HCT116 (cell line): ENCODE measurements at regions not wholly inside any gene's neighbourhood (a gene's known extent, or its start where the extent isn't known, plus 50 kb on each side); places are given as distances from the start of the nearest gene placed in this dataset.

Source experiments
- ATAC-seq: fragments of 200-7000 bp; cut with Tn5 transposase; 2 replicates; pipeline ENCODE4 v1.9.1; 2020; ENCODE audit warnings: mild to moderate bottlenecking, moderate library complexity
- BruUV-seq: library from RNA; stranded (reverse); fragments of 400-500 nt; replicated peaks from 2 replicates; lab custom pipeline; 2021; lab: Mats Ljungman, UMichigan
- CTCF ChIA-PET: fragments of 300-600 bp; sonication (Branson Sonifier 250); formaldehyde crosslinking; loops from one replicate; lab custom pipeline; 2021; ENCODE audit warnings: antibody characterized with exemption; lab: Charles Lee
- POLR2A ChIA-PET: fragments of 300-600, 350-600 bp; sonication (Branson Sonifier 250); formaldehyde crosslinking; loops from one replicate; lab custom pipeline; 2021; ENCODE audit warnings: antibody characterized with exemption; lab: Charles Lee
- RAD21 ChIA-PET, 2 experiments: fragments of 300-600 bp; sonication (Branson Sonifier 250); formaldehyde crosslinking; loops; one replicate each; lab custom pipeline; 2023; ENCODE audit warnings: low total read pairs in 2 of 2; ENCODE audit not compliant: uncharacterized antibody in 2 of 2, unreplicated experiment in 2 of 2, low non-redundant PET in 1 of 2; lab: Charles Lee
- DNase-seq: peaks from one replicate; pipeline ENCODE4 v3.0.0-alpha.2; 2010; ENCODE audit warnings: low read depth, low spot score
- H2AFZ ChIP-seq: fragments of 200-600 bp; shearing (Covaris generic), sonication (generic); 2 replicates; pipeline ENCODE4 v1.6.1; 2017; ENCODE audit warnings: low read depth, mixed run types, mixed read lengths, antibody characterized with exemption, low read length; ENCODE audit not compliant: poor library complexity, severe bottlenecking
- H3K27ac ChIP-seq: 2 replicates; pipeline ENCODE4 v1.5.1; 2012; ENCODE audit warnings: low read depth, low read length
- H3K27me3 ChIP-seq: fragments of 200-600 bp; sonication (generic); 2 replicates; pipeline ENCODE4 v1.6.1; 2016; ENCODE audit warnings: mixed run types, low read length, mixed read lengths; ENCODE audit not compliant: insufficient read depth
- H3K36me3 ChIP-seq, 2 experiments: fragments of 200-500 bp in 1 of 2; fragments of 200-600 bp in 1 of 2; sonication (Bioruptor generic) in 1 of 2; sonication (generic) in 1 of 2; 2 replicates each; pipeline versions ENCODE4 v1.5.1 to v1.6.1; 2014 to 2016; ENCODE audit warnings: low read length in 2 of 2, inconsistent platforms in 1 of 2, mixed read lengths in 1 of 2, mixed run types in 1 of 2; ENCODE audit not compliant: insufficient read depth in 2 of 2, control insufficient read depth in 1 of 2
- H3K4me1 ChIP-seq, 2 experiments: fragments of 200-600 bp in 1 of 2; sonication (generic) in 1 of 2; 2 replicates each; pipeline versions ENCODE4 v1.5.1 to v1.6.1; 2012 to 2017; ENCODE audit warnings: low read length in 2 of 2, inconsistent platforms in 1 of 2, mild to moderate bottlenecking in 1 of 2, mixed read lengths in 1 of 2, mixed run types in 1 of 2, moderate library complexity in 1 of 2; ENCODE audit not compliant: insufficient read depth in 2 of 2, control insufficient read depth in 1 of 2
- H3K4me2 ChIP-seq: fragments of 200-600 bp; sonication (generic); 2 replicates; pipeline ENCODE4 v1.6.1; 2017; ENCODE audit warnings: mixed run types, low read length, mixed read lengths
- H3K4me3 ChIP-seq, 2 experiments: fragments of 200-600 bp in 1 of 2; sonication (generic) in 1 of 2; replicated peaks in 1 of 2; 2 replicates each; pipeline ENCODE4 v1.5.1; 2011 to 2016; ENCODE audit warnings: low read length in 2 of 2, control low read depth in 1 of 2, low read depth in 1 of 2, mild to moderate bottlenecking in 1 of 2, mixed read lengths in 1 of 2, mixed run types in 1 of 2
- H3K79me2 ChIP-seq: fragments of 200-600 bp; sonication (generic); 2 replicates; pipeline ENCODE4 v1.6.1; 2017; ENCODE audit warnings: mild to moderate bottlenecking, mixed run types, low read length, moderate library complexity, mixed read lengths; ENCODE audit not compliant: insufficient read depth
- H3K9ac ChIP-seq: fragments of 200-600 bp; sonication (generic); 2 replicates; pipeline ENCODE4 v1.6.1; 2016; ENCODE audit warnings: low read length, mixed read lengths
- H3K9me2 ChIP-seq: fragments of 200-600 bp; sonication (generic), shearing (Covaris generic); 2 replicates; pipeline ENCODE4 v1.6.1; 2017; ENCODE audit warnings: mixed run types, mild to moderate bottlenecking, moderate library complexity; ENCODE audit not compliant: insufficient read depth
- H3K9me3 ChIP-seq, 2 experiments: fragments of 200-500 bp in 1 of 2; fragments of 200-600 bp in 1 of 2; sonication (Bioruptor generic) in 1 of 2; sonication (generic) in 1 of 2; 2 replicates each; pipeline ENCODE4 v1.6.1; 2014 to 2017; ENCODE audit warnings: low read length in 2 of 2, mixed read lengths in 2 of 2, inconsistent platforms in 1 of 2, low read depth in 1 of 2, mild to moderate bottlenecking in 1 of 2, mixed run types in 1 of 2, moderate library complexity in 1 of 2; ENCODE audit not compliant: control insufficient read depth in 1 of 2, insufficient read depth in 1 of 2
- H4K20me1 ChIP-seq: fragments of 200-600 bp; sonication (generic), shearing (Covaris generic); 2 replicates; pipeline ENCODE4 v1.6.1; 2017; ENCODE audit warnings: mixed run types, mild to moderate bottlenecking, moderate library complexity; ENCODE audit not compliant: insufficient read depth
- CBX3 ChIP-seq: IDR thresholded peaks from 2 replicates; pipeline ENCODE4 v1.6.1; 2012; ENCODE audit warnings: low read depth
- CEBPB ChIP-seq: IDR thresholded peaks from 2 replicates; pipeline ENCODE4 v1.6.1; 2012; ENCODE audit warnings: low read depth
- EGR1 ChIP-seq: IDR thresholded peaks from 2 replicates; pipeline ENCODE4 v1.6.1; 2012; ENCODE audit warnings: low read depth
- EZH2 ChIP-seq: fragments of 200-600 bp; sonication (generic); IDR thresholded peaks from 2 replicates; pipeline ENCODE4 v1.6.1; 2017; ENCODE audit warnings: antibody characterized with exemption, mixed run types
- FOSL1 ChIP-seq: IDR thresholded peaks from 2 replicates; pipeline ENCODE4 v1.6.1; 2012; ENCODE audit warnings: low read depth
- POLR2A ChIP-seq: IDR thresholded peaks from 2 replicates; pipeline ENCODE4 v1.7.0; 2011; ENCODE audit warnings: borderline replicate concordance; ENCODE audit not compliant: insufficient read depth, insufficient read length; ENCODE audit errors: extremely low read depth
- RAD21 ChIP-seq: IDR thresholded peaks from 2 replicates; pipeline ENCODE4 v1.6.1; 2012; ENCODE audit warnings: low read depth, mild to moderate bottlenecking
- YY1 ChIP-seq: IDR thresholded peaks from 2 replicates; pipeline ENCODE4 v1.6.1; 2011; ENCODE audit warnings: low read length, low read depth, moderate library complexity, mild to moderate bottlenecking; ENCODE audit not compliant: insufficient replicate concordance; ENCODE audit errors: extremely low read depth
- ZNF274 ChIP-seq: fragments of 200-500 bp; sonication (Bioruptor generic); IDR thresholded peaks from 2 replicates; pipeline ENCODE4 v1.6.1; 2014; ENCODE audit warnings: mild to moderate bottlenecking, low read depth, low read length, inconsistent platforms
- intact Hi-C: fragments of 100-400 bp; cut with micrococcal nuclease; formaldehyde crosslinking; loops from 2 replicates; pipeline ENCODE4 v1.10.0; 2022
- TF ChIP-seq, protein P1 (sequence below): IDR thresholded peaks from 2 replicates; pipeline ENCODE4 v1.6.1; 2012
- TF ChIP-seq, protein P2 (sequence below): IDR thresholded peaks from 2 replicates; pipeline ENCODE4 v1.6.1; 2012
- TF ChIP-seq, protein P3 (sequence below): IDR thresholded peaks from 2 replicates; pipeline ENCODE4 v1.6.1; 2011; ENCODE audit warnings: mild to moderate bottlenecking, low read length, moderate library complexity; ENCODE audit not compliant: insufficient replicate concordance; ENCODE audit errors: extremely low read depth
- TF ChIP-seq, protein P4 (sequence below): IDR thresholded peaks from 2 replicates; pipeline ENCODE4 v1.6.1; 2012; ENCODE audit warnings: low read depth

DNA sequence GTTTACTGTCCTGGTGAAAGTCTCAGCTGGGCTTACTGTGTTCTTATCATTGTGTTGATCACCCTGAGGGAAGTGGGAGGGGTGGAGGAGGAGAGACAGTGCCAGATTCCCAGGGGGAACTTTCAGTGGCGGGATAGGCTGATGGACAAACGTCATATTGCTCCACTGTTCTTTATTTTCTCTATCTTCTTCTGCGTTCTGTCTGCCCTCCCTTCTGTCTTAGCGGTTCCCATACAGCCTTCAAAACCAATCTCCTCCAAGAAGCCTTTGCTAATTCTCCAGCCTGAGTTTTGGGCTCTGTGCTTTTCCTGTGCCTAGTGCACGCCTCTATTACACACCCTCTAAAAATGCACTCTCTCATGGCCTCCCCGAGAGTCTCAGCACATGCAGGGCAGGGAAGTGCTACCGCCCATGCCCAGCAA lies 448.7 kb upstream of the FAT1 start:
- Histone ChIP-seq H4K20me1 (no peaks in the 10 kb centered on the region), H3K27ac (no peak overlapping the region), H3K9me2 (no peaks in the 10 kb centered on the region), H3K36me3 (no peaks in the 10 kb centered on the region), H3K4me3 (peak overlapping the region in 1 of 2 experiments; percentile 10; a peak in 1 of 4 replicates), H3K4me1 (peaks cover 0 to 9% of the 10 kb centered on the region in 2 experiments; a peak in 3 of 4 replicates), H3K27me3 (no peaks in the 10 kb centered on the region), H3K9ac (no peak overlapping the region), H3K9me3 (no peaks in the 10 kb centered on the region), H3K79me2 (no peaks in the 10 kb centered on the region), H2AFZ (peak overlapping the region; percentile 54), H3K4me2 (peak overlapping the region; percentile 48)
- POLR2A ChIA-PET, result no interaction called here
- BruUV-seq, result no TSS peak
- no peak for DNase-seq
- ATAC-seq, result peak; percentile 75
- CTCF ChIA-PET, result no interaction called here
- TF ChIP-seq, protein P1, sequence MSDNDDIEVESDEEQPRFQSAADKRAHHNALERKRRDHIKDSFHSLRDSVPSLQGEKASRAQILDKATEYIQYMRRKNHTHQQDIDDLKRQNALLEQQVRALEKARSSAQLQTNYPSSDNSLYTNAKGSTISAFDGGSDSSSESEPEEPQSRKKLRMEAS, result peak; percentile 36; the same call in 1 of the 2 replicates
- TF ChIP-seq, protein P2, sequence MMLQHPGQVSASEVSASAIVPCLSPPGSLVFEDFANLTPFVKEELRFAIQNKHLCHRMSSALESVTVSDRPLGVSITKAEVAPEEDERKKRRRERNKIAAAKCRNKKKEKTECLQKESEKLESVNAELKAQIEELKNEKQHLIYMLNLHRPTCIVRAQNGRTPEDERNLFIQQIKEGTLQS, result no peak
- intact Hi-C loops, result no loop called here
- RAD21 ChIA-PET, result no interaction called here

DNA sequence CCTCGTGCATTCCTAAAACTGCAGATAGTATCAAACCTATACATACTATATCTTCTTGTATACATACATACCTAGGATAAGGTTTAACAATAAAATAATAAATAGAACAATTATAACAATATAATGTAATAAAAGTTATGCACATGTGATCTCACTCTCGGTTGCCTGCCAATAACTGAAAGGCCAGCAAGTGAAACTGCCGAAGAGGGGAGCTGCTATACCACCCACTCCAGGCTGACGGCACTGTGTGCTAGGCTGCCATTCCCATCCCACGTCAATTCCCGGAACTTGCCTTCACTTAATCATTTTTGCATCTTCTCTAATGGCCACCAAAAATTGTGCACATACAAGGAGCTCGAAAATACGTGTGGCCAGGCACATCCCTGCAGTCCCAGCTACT lies 451.1 kb upstream of the FAT1 start:
- no peak for DNase-seq
- H3K4me3 ChIP-seq, result no peak overlapping the region
- POLR2A ChIA-PET, result no interaction called here
- H3K9ac ChIP-seq, result no peak overlapping the region
- RAD21 ChIA-PET, result interaction anchor here in 1 of 2 experiments (0.6 kb wide), 1 partner anchor 679 kb away, joined by 3 read pairs; no protein-coding TSS in a partner anchor
- no peaks in the 10 kb centered on the region for H3K9me2 ChIP-seq
- no peak overlapping the region for H3K4me2 ChIP-seq
- no peaks in the 10 kb centered on the region for H4K20me1 ChIP-seq
- peaks cover 0 to 9% of the 10 kb centered on the region in 2 experiments; a peak in 3 of 4 replicates for H3K4me1 ChIP-seq
- no peak overlapping the region for H3K27ac ChIP-seq
- no peaks in the 10 kb centered on the region for H3K27me3 ChIP-seq
- no TSS peak for BruUV-seq
- CTCF ChIA-PET, result interaction anchor here (0.8 kb wide), 1 partner anchor 9 kb away, joined by 4 read pairs; no protein-coding TSS in a partner anchor
- ATAC-seq, result 0 out of 2 replicates have a peak, but pooled peaks have one; percentile 18
- H3K79me2 ChIP-seq, result no peaks in the 10 kb centered on the region
- no peaks in the 10 kb centered on the region for H3K9me3 ChIP-seq
- H2AFZ ChIP-seq, result no peak overlapping the region
- intact Hi-C loops, result no loop called here
- no peaks in the 10 kb centered on the region for H3K36me3 ChIP-seq
- no peak for TF ChIP-seq EGR1
- TF ChIP-seq, protein P2, result no peak
- TF ChIP-seq, protein P1, result no peak
- TF ChIP-seq POLR2A, result no peak
- no peak for TF ChIP-seq CEBPB
- no peak for TF ChIP-seq FOSL1
- TF ChIP-seq, protein P3, sequence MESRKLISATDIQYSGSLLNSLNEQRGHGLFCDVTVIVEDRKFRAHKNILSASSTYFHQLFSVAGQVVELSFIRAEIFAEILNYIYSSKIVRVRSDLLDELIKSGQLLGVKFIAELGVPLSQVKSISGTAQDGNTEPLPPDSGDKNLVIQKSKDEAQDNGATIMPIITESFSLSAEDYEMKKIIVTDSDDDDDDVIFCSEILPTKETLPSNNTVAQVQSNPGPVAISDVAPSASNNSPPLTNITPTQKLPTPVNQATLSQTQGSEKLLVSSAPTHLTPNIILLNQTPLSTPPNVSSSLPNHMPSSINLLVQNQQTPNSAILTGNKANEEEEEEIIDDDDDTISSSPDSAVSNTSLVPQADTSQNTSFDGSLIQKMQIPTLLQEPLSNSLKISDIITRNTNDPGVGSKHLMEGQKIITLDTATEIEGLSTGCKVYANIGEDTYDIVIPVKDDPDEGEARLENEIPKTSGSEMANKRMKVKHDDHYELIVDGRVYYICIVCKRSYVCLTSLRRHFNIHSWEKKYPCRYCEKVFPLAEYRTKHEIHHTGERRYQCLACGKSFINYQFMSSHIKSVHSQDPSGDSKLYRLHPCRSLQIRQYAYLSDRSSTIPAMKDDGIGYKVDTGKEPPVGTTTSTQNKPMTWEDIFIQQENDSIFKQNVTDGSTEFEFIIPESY, result no peak
- no peak for TF ChIP-seq RAD21
- TF ChIP-seq CBX3, result no peak
- TF ChIP-seq, protein P4, sequence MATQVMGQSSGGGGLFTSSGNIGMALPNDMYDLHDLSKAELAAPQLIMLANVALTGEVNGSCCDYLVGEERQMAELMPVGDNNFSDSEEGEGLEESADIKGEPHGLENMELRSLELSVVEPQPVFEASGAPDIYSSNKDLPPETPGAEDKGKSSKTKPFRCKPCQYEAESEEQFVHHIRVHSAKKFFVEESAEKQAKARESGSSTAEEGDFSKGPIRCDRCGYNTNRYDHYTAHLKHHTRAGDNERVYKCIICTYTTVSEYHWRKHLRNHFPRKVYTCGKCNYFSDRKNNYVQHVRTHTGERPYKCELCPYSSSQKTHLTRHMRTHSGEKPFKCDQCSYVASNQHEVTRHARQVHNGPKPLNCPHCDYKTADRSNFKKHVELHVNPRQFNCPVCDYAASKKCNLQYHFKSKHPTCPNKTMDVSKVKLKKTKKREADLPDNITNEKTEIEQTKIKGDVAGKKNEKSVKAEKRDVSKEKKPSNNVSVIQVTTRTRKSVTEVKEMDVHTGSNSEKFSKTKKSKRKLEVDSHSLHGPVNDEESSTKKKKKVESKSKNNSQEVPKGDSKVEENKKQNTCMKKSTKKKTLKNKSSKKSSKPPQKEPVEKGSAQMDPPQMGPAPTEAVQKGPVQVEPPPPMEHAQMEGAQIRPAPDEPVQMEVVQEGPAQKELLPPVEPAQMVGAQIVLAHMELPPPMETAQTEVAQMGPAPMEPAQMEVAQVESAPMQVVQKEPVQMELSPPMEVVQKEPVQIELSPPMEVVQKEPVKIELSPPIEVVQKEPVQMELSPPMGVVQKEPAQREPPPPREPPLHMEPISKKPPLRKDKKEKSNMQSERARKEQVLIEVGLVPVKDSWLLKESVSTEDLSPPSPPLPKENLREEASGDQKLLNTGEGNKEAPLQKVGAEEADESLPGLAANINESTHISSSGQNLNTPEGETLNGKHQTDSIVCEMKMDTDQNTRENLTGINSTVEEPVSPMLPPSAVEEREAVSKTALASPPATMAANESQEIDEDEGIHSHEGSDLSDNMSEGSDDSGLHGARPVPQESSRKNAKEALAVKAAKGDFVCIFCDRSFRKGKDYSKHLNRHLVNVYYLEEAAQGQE, result no peak
- no peak for TF ChIP-seq YY1
- no peak for TF ChIP-seq ZNF274
- TF ChIP-seq EZH2, result no peak
